NCI-H345 treated with DMSO at 0.1 percent for 48 hours (cell line): ENCODE measurements at regions not wholly inside any gene's neighbourhood (a gene's known extent, or its start where the extent isn't known, plus 50 kb on each side); places are given as distances from the start of the nearest gene placed in this dataset.

Experiments
- DNase-seq: peaks from one replicate; lab custom pipeline; 2025; ENCODE audit not compliant: unreplicated experiment; lab: John Stamatoyannopoulos, UW

- DNase-seq = no peak
These were observed 249.6 kb upstream of the TBX3 start for GRCh38 chr12:114933428-114934160.

- DNase-seq = no peak
These were observed 248.8 kb upstream of the TBX3 start for GRCh38 chr12:114932806-114933205.

- no peak for DNase-seq
These were observed 247.1 kb upstream of the TBX3 start for GRCh38 chr12:114931025-114931424.

- DNase-seq = no peak
These were observed 242.4 kb upstream of the TBX3 start for GRCh38 chr12:114926341-114926740.

- DNase-seq = no peak
These were observed 241.0 kb upstream of the TBX3 start for GRCh38 chr12:114924946-114925475.

- no peak for DNase-seq
These were observed 237.8 kb upstream of the TBX3 start for GRCh38 chr12:114921781-114922180.

GRCh38 chr12:114920771-114921554 lies 237.0 kb upstream of the TBX3 start:
- no peak for DNase-seq

GRCh38 chr12:114919479-114919878 lies 235.5 kb upstream of the TBX3 start:
- no peak for DNase-seq

GRCh38 chr12:114918535-114919233 lies 234.7 kb upstream of the TBX3 start:
- DNase-seq = no peak

GRCh38 chr12:114917953-114918352 lies 234.0 kb upstream of the TBX3 start:
- DNase-seq = no peak

- DNase-seq = no peak
These were observed 233.3 kb upstream of the TBX3 start for GRCh38 chr12:114917307-114917706.

GRCh38 chr12:114916541-114916940 lies 232.6 kb upstream of the TBX3 start:
- no peak for DNase-seq

- no peak for DNase-seq
These were observed 232.1 kb upstream of the TBX3 start for GRCh38 chr12:114916124-114916523.

- DNase-seq = no peak
These were observed 230.2 kb upstream of the TBX3 start for GRCh38 chr12:114913871-114914801.

- no peak for DNase-seq
These were observed 228.8 kb upstream of the TBX3 start for GRCh38 chr12:114912811-114913210.

GRCh38 chr12:114911196-114911595 lies 227.2 kb upstream of the TBX3 start:
- no peak for DNase-seq

GRCh38 chr12:114904254-114905003 lies 220.5 kb upstream of the TBX3 start:
- no peak for DNase-seq

GRCh38 chr12:114903083-114903691 lies 219.2 kb upstream of the TBX3 start:
- DNase-seq = no peak

- DNase-seq = peak; percentile 82
These were observed 218.7 kb upstream of the TBX3 start for GRCh38 chr12:114902665-114903064.
